ENCODE measurements at regions not wholly inside any gene's neighbourhood (a gene's known extent, or its start where the extent isn't known, plus 50 kb on each side); places are given as distances from the start of the nearest gene placed in this dataset.

DNA sequence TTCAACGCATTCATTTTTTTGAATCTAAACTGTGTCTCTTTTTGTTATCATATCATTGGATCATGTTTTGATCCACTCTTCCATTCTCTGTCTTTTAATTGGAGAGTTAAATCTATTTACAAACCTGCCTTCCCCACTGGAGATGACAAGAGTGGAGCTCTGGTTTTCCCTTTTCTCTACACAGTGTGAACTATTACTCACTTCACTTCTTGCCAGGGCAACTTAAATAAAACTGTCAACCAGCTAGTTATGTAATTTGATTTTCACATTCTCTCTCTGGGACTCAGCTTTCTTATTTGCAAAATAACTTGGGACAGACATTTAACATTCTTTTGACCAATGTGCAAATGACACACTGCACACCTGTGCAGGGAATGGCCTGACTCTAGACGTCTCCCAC, 230.8 kb upstream of the CST7 start:
- H3K4me3 ChIP-seq (replicated peaks; ENCODE audit: low read depth, low read length), result no peak overlapping the region
- TF ChIP-seq, protein P1, sequence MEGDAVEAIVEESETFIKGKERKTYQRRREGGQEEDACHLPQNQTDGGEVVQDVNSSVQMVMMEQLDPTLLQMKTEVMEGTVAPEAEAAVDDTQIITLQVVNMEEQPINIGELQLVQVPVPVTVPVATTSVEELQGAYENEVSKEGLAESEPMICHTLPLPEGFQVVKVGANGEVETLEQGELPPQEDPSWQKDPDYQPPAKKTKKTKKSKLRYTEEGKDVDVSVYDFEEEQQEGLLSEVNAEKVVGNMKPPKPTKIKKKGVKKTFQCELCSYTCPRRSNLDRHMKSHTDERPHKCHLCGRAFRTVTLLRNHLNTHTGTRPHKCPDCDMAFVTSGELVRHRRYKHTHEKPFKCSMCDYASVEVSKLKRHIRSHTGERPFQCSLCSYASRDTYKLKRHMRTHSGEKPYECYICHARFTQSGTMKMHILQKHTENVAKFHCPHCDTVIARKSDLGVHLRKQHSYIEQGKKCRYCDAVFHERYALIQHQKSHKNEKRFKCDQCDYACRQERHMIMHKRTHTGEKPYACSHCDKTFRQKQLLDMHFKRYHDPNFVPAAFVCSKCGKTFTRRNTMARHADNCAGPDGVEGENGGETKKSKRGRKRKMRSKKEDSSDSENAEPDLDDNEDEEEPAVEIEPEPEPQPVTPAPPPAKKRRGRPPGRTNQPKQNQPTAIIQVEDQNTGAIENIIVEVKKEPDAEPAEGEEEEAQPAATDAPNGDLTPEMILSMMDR (IDR thresholded peaks at IDR 0.05; ENCODE audit: low read length, missing control alignments), result no peak
- DNase-seq (ENCODE audit: low read depth), result no peak

DNA sequence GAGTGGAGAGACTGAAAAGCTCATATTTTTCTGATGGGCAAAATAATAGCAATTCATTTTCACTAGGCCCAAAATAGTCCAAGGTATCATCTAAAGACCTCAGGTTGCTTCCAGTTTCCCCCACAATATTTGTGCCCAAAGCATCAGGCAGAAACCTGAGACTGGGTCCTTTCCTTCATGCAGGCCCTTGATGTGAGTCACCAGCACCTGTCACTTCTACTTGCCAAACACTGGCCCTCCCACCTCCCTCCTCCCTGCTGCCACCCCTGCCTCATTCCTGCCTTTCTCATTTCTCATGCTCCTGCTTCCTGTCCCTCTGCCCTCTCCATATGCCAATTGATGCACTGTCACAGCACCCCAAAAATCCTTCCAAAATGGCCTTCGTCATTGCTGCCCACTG, 230.4 kb upstream of the CST7 start:
- H3K4me3 ChIP-seq (replicated peaks; ENCODE audit: low read depth, low read length), result no peak overlapping the region
- DNase-seq (ENCODE audit: low read depth), result no peak
- TF ChIP-seq, protein P1 (IDR thresholded peaks at IDR 0.05; ENCODE audit: low read length, missing control alignments), result no peak

DNA sequence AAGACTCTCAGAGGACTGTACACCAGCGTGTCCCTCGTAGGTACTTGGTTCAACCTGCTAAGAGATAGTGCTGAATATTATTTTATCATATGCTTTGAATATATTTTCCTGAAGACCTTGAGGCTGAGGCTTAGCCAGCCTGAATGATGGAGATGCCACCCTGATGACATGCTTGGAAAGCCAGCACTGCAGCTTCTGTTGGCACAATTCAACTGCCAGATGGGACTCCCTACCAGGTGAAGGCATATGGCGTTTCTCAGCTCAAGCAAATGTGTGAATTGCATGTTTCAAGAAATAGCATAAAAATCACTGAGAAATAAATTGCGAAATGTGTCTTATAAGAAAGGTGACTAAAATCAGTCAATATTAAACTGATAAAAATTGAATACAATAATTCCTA, 228.1 kb upstream of the CST7 start:
- H3K4me3 ChIP-seq (replicated peaks; ENCODE audit: low read depth, low read length), result no peak overlapping the region
- TF ChIP-seq, protein P1 (IDR thresholded peaks at IDR 0.05; ENCODE audit: low read length, missing control alignments), result no peak
- no peak for DNase-seq (ENCODE audit: low read depth)

DNA sequence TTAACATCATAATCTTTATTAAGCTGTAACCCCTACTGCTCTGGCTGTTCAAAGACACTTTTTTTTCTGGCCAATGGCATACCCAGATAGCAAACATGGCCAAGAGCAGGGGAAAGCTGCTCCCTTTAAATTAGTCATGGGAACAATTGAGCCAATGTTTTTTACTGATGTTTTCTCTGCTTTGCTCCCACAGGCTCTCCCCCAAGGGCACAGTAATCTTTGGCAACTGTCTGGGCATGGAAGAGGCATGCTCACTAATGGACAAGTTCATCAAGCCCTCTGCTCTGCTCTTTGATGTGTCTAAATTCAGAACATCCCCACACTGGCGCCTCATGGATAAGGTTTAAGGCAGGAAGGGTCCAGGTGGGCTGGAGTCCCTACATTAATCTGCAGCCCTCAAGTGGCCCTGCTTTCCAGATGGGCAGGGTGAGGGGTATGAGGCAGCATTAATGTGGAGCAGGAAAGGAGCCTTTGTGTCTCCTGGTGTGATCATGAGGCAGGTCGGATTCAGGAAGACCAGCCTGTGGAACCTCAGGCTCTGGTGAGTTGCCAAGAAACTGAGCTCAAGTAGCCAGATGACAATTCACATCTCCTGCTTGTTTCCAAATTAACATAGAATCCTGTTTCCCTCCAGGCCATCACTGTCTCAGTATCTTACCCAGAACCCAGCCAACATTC, 227.0 kb upstream of the CST7 start:
- H3K4me3 ChIP-seq (replicated peaks; ENCODE audit: low read depth, low read length), result no peak overlapping the region
- TF ChIP-seq, protein P1 (IDR thresholded peaks at IDR 0.05; ENCODE audit: low read length, missing control alignments), result no peak
- DNase-seq (ENCODE audit: low read depth), result no peak

GRCh38 chr20:24722586-24722985, 226.5 kb upstream of the CST7 start:
- TF ChIP-seq, protein P1 (IDR thresholded peaks at IDR 0.05; ENCODE audit: low read length, missing control alignments), result no peak
- DNase-seq (ENCODE audit: low read depth), result no peak
- no peak overlapping the region for H3K4me3 ChIP-seq (replicated peaks; ENCODE audit: low read depth, low read length)

GRCh38 chr20:24723186-24723585, 225.9 kb upstream of the CST7 start:
- no peak overlapping the region for H3K4me3 ChIP-seq (replicated peaks; ENCODE audit: low read depth, low read length)
- DNase-seq (ENCODE audit: low read depth), result no peak
- TF ChIP-seq, protein P1 (IDR thresholded peaks at IDR 0.05; ENCODE audit: low read length, missing control alignments), result no peak
